BJ (cell line): ENCODE measurements at regions not wholly inside any gene's neighbourhood (a gene's known extent, or its start where the extent isn't known, plus 50 kb on each side); places are given as distances from the start of the nearest gene placed in this dataset.

Experiments used
- CTCF ChIA-PET: fragments of 350-600 bp; formaldehyde crosslinking; extraction: SDS; loops from one replicate; lab custom pipeline; 2021; ENCODE audit warnings: antibody characterized with exemption, inconsistent platforms; lab: Yijun Ruan, JAX
- POLR2A ChIA-PET: fragments of 300-600 bp; sonication (Branson Sonifier 250); formaldehyde crosslinking; extraction: SDS; loops from one replicate; lab custom pipeline; 2021; ENCODE audit warnings: antibody characterized with exemption; lab: Charles Lee
- DNase-seq: peaks from one replicate; pipeline ENCODE4 v3.0.0-alpha.2; 2011; ENCODE audit warnings: low read depth
- H3K27me3 ChIP-seq: 2 replicates; pipeline ENCODE4 v1.6.0; 2011; ENCODE audit warnings: low read length; ENCODE audit not compliant: control insufficient read depth, insufficient read depth
- H3K36me3 ChIP-seq: 2 replicates; pipeline ENCODE4 v1.5.1; 2011; ENCODE audit warnings: low read length; ENCODE audit not compliant: control insufficient read depth, insufficient read depth
- H3K4me3 ChIP-seq: 2 replicates; pipeline ENCODE4 v1.5.1; 2011; ENCODE audit warnings: low read depth, mild to moderate bottlenecking, control low read depth, low read length
- CTCF ChIP-seq: IDR thresholded peaks from 2 replicates; pipeline ENCODE4 v1.5.1; 2011; ENCODE audit warnings: low read depth, mild to moderate bottlenecking, control low read depth, inconsistent platforms, low read length, moderate library complexity; ENCODE audit not compliant: insufficient read depth

GRCh38 chr11:128298271-128298670, 289.1 kb downstream of the ETS1 start:
- POLR2A ChIA-PET: no interaction called here

GRCh38 chr11:128297805-128298204, 289.6 kb downstream of the ETS1 start:
- Histone ChIP-seq H3K27me3 (no peaks in the 10 kb centered on the region), H3K36me3 (no peaks in the 10 kb centered on the region), H3K4me3 (no peak overlapping the region)
- no peak for DNase-seq
- ChIA-PET CTCF (interaction anchor here (1.1 to 3.4 kb wide), 2 partner anchors 107 to 334 kb away, joined by 3 to 17 read pairs; no protein-coding TSS in a partner anchor), POLR2A (no interaction called here)
- TF ChIP-seq CTCF: no peak

More at GRCh38 chr11:128298271-128298670, 289.1 kb downstream of the ETS1 start:
- no peak for DNase-seq
- CTCF ChIA-PET: interaction anchor here (1.1 to 3.4 kb wide), 3 partner anchors 8 to 333 kb away, joined by 3 to 17 read pairs (median 8); no protein-coding TSS in a partner anchor
- no peaks in the 10 kb centered on the region for H3K27me3 ChIP-seq
- H3K4me3 ChIP-seq: no peak overlapping the region
- H3K36me3 ChIP-seq: no peaks in the 10 kb centered on the region
- TF ChIP-seq CTCF: no peak

- H3K36me3 ChIP-seq: no peaks in the 10 kb centered on the region
- H3K4me3 ChIP-seq: no peak overlapping the region
- H3K27me3 ChIP-seq: no peaks in the 10 kb centered on the region
- no peak for TF ChIP-seq CTCF
- ChIA-PET POLR2A (interaction anchor here (0.5 kb wide), 1 partner anchor 283 kb away, joined by 3 read pairs; no protein-coding TSS in a partner anchor), CTCF (interaction anchor here (0.6 to 3.4 kb wide), 3 partner anchors 59 to 334 kb away, joined by 3 to 17 read pairs (median 3); no protein-coding TSS in a partner anchor)
- DNase-seq: no peak
Measured at GRCh38 chr11:128297091-128297651, 290.2 kb downstream of the ETS1 start.

- Histone ChIP-seq H3K4me3 (no peak overlapping the region), H3K36me3 (no peaks in the 10 kb centered on the region), H3K27me3 (no peaks in the 10 kb centered on the region)
- ChIA-PET POLR2A (no interaction called here), CTCF (interaction anchor here (0.9 to 1.7 kb wide), 4 partner anchors 137 to 536 kb away, joined by 3 to 8 read pairs (median 6); no protein-coding TSS in a partner anchor)
- no peak for TF ChIP-seq CTCF
- DNase-seq: peak; percentile 35
Measured at GRCh38 chr11:128294671-128295050, 292.7 kb downstream of the ETS1 start.

- TF ChIP-seq CTCF: no peak
- POLR2A ChIA-PET: no interaction called here
- Histone ChIP-seq H3K4me3 (no peak overlapping the region), H3K27me3 (no peaks in the 10 kb centered on the region), H3K36me3 (no peaks in the 10 kb centered on the region)
- no peak for DNase-seq
- CTCF ChIA-PET: interaction anchor here (0.9 to 6.3 kb wide), 5 partner anchors 137 to 536 kb away, joined by 3 to 57 read pairs (median 8); no protein-coding TSS in a partner anchor
Measured at GRCh38 chr11:128294001-128294670, 293.2 kb downstream of the ETS1 start.
